ENCODE measurements at regions not wholly inside any gene's neighbourhood (a gene's known extent, or its start where the extent isn't known, plus 50 kb on each side); places are given as distances from the start of the nearest gene placed in this dataset.
"Not testable (repeated sequence)": the region's sequence is repeated elsewhere in the genome, so short reads cannot be mapped to it uniquely, and the experiment has no call there.

DNA sequence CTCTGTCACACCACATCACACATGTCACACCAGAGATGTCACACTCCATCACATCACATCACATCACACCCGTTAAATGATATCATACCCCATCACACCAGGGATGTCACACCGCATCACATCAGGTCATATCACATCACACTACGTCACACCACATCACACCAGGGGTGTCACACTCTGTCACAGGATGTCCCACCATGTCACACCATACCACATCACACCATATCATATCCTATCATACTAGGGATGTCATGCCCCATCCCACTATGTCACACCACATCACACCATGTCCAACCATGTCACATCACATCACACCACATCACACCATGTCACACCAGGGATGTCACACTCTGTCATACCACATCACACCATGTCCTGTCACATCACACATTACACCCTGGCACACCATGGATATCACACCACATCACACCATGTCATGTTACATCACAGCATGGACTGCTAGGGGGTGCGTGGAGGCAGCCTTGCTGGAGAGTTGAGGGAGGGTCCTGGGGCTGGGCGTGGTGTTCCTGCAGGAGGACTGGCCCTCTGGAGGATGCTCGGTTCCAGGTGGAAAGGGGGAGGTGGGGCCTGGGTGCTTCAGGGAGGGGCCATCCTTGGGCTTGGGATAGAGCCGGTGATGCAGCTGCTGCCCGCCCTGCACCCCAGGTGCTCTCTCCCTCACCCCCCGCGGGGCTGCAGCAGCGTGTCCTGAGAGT, 134.6 kb downstream of the TMEM121 start:
- H3K4me3 ChIP-seq (replicated peaks; ENCODE audit: low read depth, low read length): no peak overlapping the region
- TF ChIP-seq, protein P1, sequence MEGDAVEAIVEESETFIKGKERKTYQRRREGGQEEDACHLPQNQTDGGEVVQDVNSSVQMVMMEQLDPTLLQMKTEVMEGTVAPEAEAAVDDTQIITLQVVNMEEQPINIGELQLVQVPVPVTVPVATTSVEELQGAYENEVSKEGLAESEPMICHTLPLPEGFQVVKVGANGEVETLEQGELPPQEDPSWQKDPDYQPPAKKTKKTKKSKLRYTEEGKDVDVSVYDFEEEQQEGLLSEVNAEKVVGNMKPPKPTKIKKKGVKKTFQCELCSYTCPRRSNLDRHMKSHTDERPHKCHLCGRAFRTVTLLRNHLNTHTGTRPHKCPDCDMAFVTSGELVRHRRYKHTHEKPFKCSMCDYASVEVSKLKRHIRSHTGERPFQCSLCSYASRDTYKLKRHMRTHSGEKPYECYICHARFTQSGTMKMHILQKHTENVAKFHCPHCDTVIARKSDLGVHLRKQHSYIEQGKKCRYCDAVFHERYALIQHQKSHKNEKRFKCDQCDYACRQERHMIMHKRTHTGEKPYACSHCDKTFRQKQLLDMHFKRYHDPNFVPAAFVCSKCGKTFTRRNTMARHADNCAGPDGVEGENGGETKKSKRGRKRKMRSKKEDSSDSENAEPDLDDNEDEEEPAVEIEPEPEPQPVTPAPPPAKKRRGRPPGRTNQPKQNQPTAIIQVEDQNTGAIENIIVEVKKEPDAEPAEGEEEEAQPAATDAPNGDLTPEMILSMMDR (IDR thresholded peaks at IDR 0.05; ENCODE audit: low read depth, low read length, missing control alignments): no peak
- no peak for DNase-seq (ENCODE audit: extremely low read depth, low read depth)

DNA sequence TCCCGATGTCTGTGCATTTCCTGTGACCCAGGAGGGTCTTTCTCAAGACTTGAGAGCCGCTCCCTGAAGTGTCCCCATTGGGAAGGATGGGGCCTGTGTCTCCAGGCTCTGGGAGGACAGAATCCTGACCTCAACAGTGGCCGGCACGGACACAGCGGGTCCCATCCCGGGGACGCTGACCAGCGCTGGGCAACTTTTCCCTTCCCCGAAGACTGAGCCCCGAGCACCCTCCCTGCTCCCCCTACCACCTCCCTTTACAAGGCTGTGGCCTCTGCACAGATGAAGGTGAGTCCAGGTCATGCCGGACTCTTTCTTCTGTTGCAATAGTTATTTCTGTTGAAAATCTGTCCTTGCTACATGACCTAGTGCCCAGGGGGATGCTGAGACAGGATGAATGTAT, 135.7 kb downstream of the TMEM121 start:
- DNase-seq (ENCODE audit: extremely low read depth, low read depth); H3K4me3 ChIP-seq (replicated peaks; ENCODE audit: low read depth, low read length): not testable (repeated sequence)

DNA sequence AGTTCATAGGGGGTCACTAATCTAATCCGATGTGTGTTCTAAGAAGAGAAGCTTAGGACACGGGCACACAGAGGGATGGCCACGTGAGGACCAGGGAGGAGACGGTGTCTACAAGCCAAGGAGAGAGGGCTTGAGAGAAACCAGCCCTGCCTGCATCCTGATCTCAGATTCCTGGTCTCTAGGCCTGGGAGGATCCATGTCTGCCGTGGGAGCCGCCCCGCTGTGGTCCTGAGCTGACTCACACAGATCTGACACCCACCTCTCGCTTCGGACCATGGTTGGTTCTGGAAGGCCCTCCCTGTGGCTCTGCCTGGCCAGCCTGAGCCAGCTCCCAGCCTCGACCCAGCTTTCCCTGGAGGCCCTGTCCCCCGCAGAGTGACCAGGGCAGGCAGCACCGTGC, 136.2 kb downstream of the TMEM121 start:
- not testable (repeated sequence) for DNase-seq (ENCODE audit: extremely low read depth, low read depth); H3K4me3 ChIP-seq (replicated peaks; ENCODE audit: low read depth, low read length)

DNA sequence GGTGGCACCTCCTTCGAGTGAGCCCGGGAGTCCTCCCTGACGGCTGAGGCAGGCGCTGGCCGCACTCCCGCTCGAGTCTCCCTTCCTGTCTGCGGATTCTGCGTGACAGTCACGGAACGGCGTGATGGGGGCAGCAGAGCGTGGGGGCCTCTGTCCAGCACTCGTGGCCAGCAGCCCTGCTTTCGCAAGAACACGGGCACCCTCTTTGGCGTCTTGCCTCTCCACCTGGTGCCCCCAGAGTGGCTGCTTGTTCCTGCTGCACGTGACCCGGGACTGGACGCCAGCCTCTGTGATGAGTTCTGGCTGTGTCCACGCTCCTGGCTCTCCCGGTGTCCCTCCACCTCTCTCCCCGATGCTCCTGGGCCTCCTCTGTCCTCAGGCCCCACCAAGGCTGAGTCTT, 136.9 kb downstream of the TMEM121 start:
- DNase-seq (ENCODE audit: extremely low read depth, low read depth); H3K4me3 ChIP-seq (replicated peaks; ENCODE audit: low read depth, low read length): not testable (repeated sequence)

DNA sequence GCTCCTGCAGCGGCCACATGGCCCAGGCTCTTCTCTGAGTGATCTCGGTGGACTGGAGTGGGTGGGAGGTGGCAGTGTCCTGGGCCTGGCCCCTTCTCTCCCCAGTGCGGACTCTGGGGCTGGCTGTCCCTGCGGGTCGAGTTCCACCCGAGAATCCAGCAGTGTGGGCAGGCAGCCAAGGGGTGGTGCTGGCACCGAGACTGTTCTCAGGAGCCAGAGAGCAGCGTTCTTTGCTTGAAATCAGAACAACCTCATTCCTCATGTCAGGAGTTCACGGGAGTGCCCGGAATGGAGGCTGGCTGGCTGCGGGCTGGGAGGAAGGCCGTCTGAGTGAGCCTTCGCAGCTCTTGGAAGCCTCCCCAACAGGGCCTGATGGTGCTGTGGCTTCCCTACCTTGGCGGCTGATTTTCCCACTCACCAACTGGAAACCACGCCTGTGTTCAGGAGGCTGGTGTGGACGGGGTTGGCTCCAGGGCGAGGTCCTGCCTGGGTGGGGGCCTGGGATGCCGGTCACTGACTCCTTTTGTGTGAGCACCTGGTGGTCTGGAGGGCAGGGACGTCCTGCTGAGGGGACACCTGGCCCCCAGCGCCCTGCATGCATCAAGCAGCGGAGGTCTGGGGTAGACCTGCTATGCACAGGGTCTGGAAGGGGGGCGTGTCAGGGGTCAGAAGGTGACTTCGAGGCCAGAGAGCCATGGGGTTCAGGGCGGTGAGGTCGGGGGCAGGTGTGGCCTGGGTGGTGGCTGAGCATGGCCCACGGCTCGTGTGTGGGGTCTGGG, 137.6 kb downstream of the TMEM121 start:
- DNase-seq (ENCODE audit: extremely low read depth, low read depth); H3K4me3 ChIP-seq (replicated peaks; ENCODE audit: low read depth, low read length): not testable (repeated sequence)

DNA sequence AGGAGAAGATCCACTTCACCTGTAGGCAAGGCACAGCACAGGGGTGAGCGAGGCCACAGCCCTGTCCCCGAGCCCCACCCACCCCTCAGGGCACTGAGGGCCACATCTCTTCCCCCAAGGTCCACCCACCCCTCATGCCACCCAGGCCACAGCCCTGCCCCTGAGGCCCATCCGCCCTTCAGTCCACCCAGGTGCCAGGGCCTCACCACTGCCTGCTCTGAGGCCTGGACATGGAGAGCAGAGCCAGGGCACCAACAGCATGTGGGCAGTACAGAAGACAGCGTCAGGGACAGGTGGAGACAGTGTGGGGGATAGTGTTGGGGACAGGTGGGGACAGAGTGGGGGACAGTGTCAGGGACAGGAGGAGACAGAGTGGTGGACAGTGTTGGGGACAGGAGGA, 138.3 kb downstream of the TMEM121 start:
- DNase-seq (ENCODE audit: extremely low read depth, low read depth): no peak
- TF ChIP-seq, protein P1 (IDR thresholded peaks at IDR 0.05; ENCODE audit: low read depth, low read length, missing control alignments): no peak

DNA sequence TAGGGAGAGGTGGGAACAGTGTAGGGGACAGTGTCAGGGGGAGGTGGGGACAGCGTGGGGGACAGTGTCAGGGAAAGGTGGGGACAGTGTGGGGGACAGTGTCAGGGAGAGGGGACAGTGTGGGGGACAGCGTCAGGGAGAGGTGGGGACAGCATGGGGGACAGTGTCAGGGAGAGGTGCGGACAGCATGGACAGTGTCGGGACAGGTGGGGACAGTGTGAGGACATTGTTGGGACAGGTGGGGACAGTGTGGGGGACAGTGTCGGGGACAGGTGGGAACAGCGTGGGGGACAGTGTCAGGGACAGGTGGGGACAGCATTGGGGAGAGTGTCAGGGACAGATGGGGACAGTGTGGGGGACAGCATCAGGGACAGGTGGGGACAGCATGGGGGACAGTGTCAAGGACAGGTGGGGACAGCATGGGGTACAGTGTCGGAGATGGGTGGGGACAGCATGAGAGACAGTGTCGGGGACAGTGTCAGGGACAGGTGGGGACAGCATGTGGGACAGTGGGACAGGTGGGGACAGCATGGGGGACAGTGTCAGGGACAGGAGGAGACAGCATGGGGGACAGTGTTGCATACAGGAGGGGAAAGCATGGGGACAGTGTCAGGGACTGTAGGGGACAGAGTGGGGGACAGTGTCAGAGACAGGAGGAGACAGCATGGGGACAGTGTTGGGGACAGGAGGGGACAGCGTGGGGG, 139.0 kb downstream of the TMEM121 start:
- no peak for DNase-seq (ENCODE audit: extremely low read depth, low read depth)
- TF ChIP-seq, protein P1 (IDR thresholded peaks at IDR 0.05; ENCODE audit: low read depth, low read length, missing control alignments): no peak
- no peak overlapping the region for H3K4me3 ChIP-seq (replicated peaks; ENCODE audit: low read depth, low read length)

More for the DNA sequence above, 138.3 kb downstream of the TMEM121 start:
- H3K4me3 ChIP-seq (replicated peaks; ENCODE audit: low read depth, low read length): no peak overlapping the region

DNA sequence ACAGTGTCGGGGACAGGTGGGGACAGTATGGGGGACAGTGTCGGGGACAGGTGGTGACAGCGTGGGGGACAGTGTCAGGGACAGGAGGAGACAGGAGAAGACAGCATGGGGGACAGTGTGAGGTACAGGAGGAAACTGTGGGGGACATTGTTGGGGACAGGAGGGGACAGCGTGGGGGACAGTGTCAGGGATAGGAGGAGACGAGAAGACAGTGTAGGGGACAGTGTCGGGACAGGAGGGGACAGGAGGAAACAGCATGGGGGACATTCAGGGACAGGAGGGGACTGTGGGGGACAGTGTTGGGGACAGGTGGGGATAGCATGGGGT, 139.5 kb downstream of the TMEM121 start:
- H3K4me3 ChIP-seq (replicated peaks; ENCODE audit: low read depth, low read length): no peak overlapping the region
- DNase-seq (ENCODE audit: extremely low read depth, low read depth): no peak
- TF ChIP-seq, protein P1 (IDR thresholded peaks at IDR 0.05; ENCODE audit: low read depth, low read length, missing control alignments): no peak

All from HFF-Myc (cell line).